ENCODE measurements at regions not wholly inside any gene's neighbourhood (a gene's known extent, or its start where the extent isn't known, plus 50 kb on each side); places are given as distances from the start of the nearest gene placed in this dataset.
A peak's percentile ranks its signal among the peaks of the same experiment; 100 is the strongest.

DNA sequence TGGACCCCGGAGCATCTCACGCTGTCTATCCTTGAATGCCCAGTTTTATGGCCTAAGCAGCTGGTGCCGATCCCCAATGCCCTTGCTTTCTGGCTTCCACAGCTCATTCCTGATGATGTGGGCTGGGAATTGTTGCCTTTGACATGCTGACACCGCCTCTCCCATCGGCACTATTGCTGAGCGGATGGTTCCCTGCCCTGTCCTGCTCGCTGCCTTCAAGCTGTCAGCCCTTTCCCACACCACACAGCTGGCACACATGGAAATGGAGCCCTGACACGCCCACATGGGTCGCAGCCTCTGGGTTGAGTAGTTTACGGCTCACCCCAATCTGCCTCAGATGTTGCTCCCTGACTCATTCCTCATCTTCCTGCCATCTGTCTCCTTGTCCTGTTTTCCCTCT lies 110.2 kb upstream of the SESN3 start:
- DNase-seq: peak; percentile 73

- no peak for DNase-seq
These were observed 108.3 kb upstream of the SESN3 start for GRCh38 chr11:95339086-95339901.

- DNase-seq: peak; percentile 80
These were observed 107.5 kb upstream of the SESN3 start for GRCh38 chr11:95338430-95338991.

DNA sequence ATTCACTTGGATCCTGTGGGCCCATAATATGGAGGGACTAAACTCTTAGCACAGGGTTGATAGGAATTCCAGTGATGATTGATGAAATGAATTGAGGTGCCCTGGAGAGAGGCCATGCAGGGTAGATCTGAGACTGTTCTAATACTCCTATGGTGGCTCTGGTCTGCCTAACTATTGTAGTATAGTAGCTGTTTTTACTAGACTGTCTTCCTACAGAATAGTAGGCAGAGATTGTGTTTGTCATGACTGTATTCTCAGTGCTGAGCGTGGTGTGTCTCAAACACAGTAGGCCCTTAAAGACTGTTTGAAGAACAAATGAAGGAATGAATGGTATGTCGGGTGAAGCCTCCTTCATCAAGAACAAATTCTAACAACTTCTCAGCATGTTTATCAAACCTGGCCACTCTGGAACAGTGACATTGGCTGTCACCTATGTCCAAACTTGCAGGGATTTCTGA lies 107.0 kb upstream of the SESN3 start:
- no peak for DNase-seq

GRCh38 chr11:95337175-95337957 lies 106.4 kb upstream of the SESN3 start:
- DNase-seq: peak; percentile 95

- DNase-seq: peak; percentile 58
These were observed 105.0 kb upstream of the SESN3 start for GRCh38 chr11:95335989-95336388.

DNA sequence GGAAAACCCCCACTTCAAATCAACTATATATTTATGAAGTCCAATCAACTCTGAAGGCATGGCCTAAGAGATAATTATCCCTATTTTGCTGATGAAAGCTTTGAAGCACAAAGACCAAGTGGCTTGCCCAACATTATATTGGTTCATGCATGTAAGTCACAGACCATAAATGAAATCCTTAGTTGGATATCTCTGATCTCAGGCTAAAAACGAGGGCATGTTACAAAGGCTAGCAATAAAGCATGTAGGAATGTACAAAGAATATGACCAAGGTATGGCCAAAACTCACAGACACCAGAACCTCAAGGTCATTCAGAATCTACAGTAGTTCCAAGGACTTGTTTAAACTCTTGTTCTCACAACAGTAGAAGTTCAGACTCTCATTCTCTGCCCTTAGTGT lies 100.2 kb upstream of the SESN3 start:
- no peak for DNase-seq

DNA sequence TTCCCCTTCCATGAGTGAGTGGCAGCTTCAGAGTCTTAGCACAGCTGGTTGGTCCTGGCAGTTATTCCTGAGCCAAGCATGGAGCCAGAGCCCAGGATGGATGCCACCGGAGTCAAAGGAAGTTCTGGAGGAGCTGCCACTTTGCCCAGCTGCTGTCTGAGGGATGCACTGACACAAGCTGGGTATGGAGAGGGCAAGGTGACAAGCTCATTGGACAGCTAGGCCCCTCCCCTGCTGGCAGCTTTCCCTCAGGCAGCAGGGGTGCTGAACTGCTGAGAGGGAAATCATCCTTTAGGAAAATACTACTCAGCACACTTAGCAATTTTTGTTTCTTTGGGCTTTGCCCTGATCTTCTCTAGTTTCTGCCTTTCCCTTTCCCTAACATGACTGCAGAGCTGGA lies 99.3 kb upstream of the SESN3 start:
- peak; percentile 91 for DNase-seq

- no peak for DNase-seq
These were observed 96.4 kb upstream of the SESN3 start for GRCh38 chr11:95327273-95327948.

GRCh38 chr11:95325777-95326258 lies 94.8 kb upstream of the SESN3 start:
- peak; percentile 87 for DNase-seq

- DNase-seq: peak; percentile 16
These were observed 93.8 kb upstream of the SESN3 start for GRCh38 chr11:95324826-95325225.

- no peak for DNase-seq
These were observed 91.5 kb upstream of the SESN3 start for GRCh38 chr11:95322539-95322938.

DNA sequence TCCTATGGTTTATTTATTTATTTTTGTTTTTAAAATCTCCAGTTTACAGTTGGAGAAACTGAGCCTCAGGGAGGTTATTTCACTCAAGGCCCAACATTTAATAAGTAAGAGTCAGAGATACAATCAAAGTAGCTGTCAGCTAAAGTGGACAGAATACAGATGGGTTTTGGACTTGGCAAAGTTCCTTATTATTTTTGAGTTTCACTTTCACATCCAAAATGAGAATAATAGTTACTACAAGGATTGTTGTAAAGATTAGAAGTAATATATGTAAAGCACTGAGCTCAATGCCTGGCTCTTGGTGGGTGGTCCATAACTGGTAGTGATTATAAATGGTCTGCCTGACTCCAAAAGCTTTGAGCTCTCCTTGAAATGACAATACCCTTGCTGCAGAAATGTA lies 87.5 kb upstream of the SESN3 start:
- DNase-seq: no peak

GRCh38 chr11:95308512-95309035 lies 77.6 kb upstream of the SESN3 start:
- peak; percentile 71 for DNase-seq

DNA sequence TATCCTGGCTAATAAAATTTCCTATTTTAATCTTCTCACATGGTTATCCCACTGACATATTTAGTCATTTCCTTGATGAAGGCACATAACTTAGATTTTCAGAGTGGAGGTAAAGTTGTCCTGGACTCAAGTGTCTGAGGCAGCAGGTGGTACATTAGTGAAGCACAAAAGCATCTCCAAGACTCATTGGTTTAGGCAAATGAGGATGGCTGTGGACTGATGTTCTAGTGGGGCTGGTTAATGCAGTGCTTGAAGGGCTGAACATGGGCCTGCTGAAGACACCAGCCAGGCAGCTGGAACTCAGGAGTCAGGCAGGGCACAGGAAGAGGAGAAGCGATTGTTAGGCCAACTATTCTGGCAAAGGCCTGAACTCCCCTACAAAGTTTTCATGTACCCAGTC lies 76.3 kb upstream of the SESN3 start:
- no peak for DNase-seq

DNA sequence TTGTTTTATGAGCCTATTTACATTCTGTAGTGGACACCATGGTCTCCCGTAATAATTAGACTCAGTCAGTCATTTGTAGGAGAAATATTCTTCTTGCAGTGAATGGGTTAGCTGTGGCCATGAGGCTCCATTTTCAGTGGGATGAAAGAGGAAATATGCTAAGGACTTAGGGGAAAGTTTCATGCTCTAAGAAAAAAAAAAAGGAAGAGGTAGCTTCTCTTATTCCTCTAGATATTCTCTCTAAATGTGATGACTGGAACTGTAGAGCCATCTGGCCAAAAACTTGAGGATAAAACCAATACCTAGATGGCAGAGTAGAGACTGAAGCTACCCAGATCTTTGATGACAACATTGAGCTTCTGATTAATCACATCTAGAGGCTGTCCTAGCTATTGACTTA lies 75.8 kb upstream of the SESN3 start:
- no peak for DNase-seq

GRCh38 chr11:95306123-95306522 lies 75.1 kb upstream of the SESN3 start:
- no peak for DNase-seq

GRCh38 chr11:95305705-95306104 lies 74.7 kb upstream of the SESN3 start:
- DNase-seq: no peak

GRCh38 chr11:95304777-95305176 lies 73.8 kb upstream of the SESN3 start:
- no peak for DNase-seq

DNA sequence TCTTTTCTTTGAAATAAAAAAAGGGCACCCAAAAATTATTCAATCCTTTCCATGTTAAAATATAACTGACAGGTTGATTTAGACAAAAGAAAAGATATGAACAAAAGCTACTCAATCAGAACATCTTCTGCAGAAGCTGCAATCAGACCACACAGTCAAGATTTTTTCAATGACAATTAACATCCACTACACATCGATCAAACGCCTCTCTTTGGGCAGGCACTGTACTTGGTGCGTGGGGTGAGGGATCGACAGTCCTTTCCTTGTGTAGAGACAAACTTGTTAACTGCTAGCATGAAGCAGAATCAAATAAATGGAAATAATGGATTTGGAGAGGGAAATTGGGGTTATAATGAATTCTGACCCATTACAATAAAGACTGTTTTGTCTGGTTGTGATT lies 71.2 kb upstream of the SESN3 start:
- DNase-seq: no peak

- DNase-seq: peak; percentile 83
These were observed 70.5 kb upstream of the SESN3 start for GRCh38 chr11:95301474-95301873.

- peak; percentile 84 for DNase-seq
These were observed 68.2 kb upstream of the SESN3 start for GRCh38 chr11:95299078-95299679.
